Upper lobe of left lung (tissue), 6 donors: ENCODE measurements at regions not wholly inside any gene's neighbourhood (a gene's known extent, or its start where the extent isn't known, plus 50 kb on each side); places are given as distances from the start of the nearest gene placed in this dataset.

ENCODE experiments used
- ATAC-seq, 2 donors: fragments of 200-7000 bp; cut with Tn5 transposase; one replicate each; pipeline ENCODE4 v1.9.1; 2022; ENCODE audit warnings: mild to moderate bottlenecking in 2 of 2, moderate library complexity in 2 of 2; ENCODE audit not compliant: low FRiP score in 2 of 2
- DNase-seq, 2 donors: peaks; one replicate each; pipeline ENCODE4 v3.0.0-alpha.2; 2019 to 2020
- H3K27ac ChIP-seq, 4 donors: fragments of 200-600 bp; sonication (generic); one replicate each; pipeline ENCODE4 v1.5.1; 2016 to 2019
- H3K27me3 ChIP-seq, 4 donors: fragments of 200-600 bp; sonication (generic); one replicate each; pipeline ENCODE4 v1.5.1; 2017 to 2019
- H3K36me3 ChIP-seq, 4 donors: fragments of 200-600 bp; sonication (generic); one replicate each; pipeline ENCODE4 v1.5.1; 2016 to 2019
- H3K4me1 ChIP-seq, 4 donors: fragments of 200-600 bp; sonication (generic); one replicate each; pipeline ENCODE4 v1.5.1; 2018 to 2019
- H3K4me3 ChIP-seq, 4 donors: fragments of 200-600 bp; sonication (generic); one replicate each; pipeline ENCODE4 v1.5.1; 2017 to 2019; ENCODE audit warnings: mild to moderate bottlenecking in 2 of 4, moderate library complexity in 1 of 4
- H3K9me3 ChIP-seq, 4 donors: fragments of 200-600 bp; sonication (generic); one replicate each; pipeline ENCODE4 v1.5.1; 2018 to 2019
- CTCF ChIP-seq, 6 experiments: fragments of 450-650 bp in 4 of 6; fragments of 200-600 bp in 2 of 6; sonication (generic) in 2 of 6; IDR thresholded peaks; one replicate each; pipeline ENCODE4 v1.5.1; 2016 to 2019; ENCODE audit warnings: antibody characterized with exemption in 6 of 6
- EP300 ChIP-seq, 4 donors: sonication (generic); formaldehyde crosslinking; IDR thresholded peaks; one replicate each; pipeline ENCODE4 v1.5.1; 2017; ENCODE audit warnings: antibody characterized with exemption in 4 of 4, control low read depth in 2 of 4
- POLR2A ChIP-seq, 4 donors: fragments of 450-650 bp; IDR thresholded peaks; one replicate each; pipeline ENCODE4 v1.5.1; 2016 to 2017; ENCODE audit warnings: antibody characterized with exemption in 4 of 4, mild to moderate bottlenecking in 2 of 4
- POLR2AphosphoS5 ChIP-seq, 2 donors: sonication (generic); formaldehyde crosslinking; IDR thresholded peaks; one replicate each; pipeline ENCODE4 v1.5.1; 2017; ENCODE audit warnings: antibody characterized with exemption in 2 of 2
- WGBS, 2 donors: methylation state at CpG; one replicate each; pipeline ENCODE4 v1.1.5; 2017 to 2018; 5-methylcytosine and 5-hydroxymethylcytosine counted together
- donor health status: DM: no; HTN: no; CAD: no; lungs with moderate emphysema.
- donor health status: DM: no; HTN: yes; CAD: no; lungs with severe emphysema.

- Histone ChIP-seq H3K36me3 (no peaks in the 10 kb centered on the region), H3K4me3 (no peak overlapping the region), H3K4me1 (no peaks in the 10 kb centered on the region), H3K9me3 (no peaks in the 10 kb centered on the region), H3K27ac (no peak overlapping the region), H3K27me3 (no peaks in the 10 kb centered on the region)
- ATAC-seq (peak in 1 of 2 donors; percentile 29), DNase-seq (no peak)
- no peak for TF ChIP-seq EP300 (IDR thresholded peaks at IDR 0.05)
- TF ChIP-seq POLR2A (IDR thresholded peaks at IDR 0.05), result no peak
- no peak for TF ChIP-seq CTCF (IDR thresholded peaks at IDR 0.05)
- TF ChIP-seq POLR2AphosphoS5 (IDR thresholded peaks at IDR 0.05), result no peak
- 94% methylated on average over 4 to 7 of the region's 7 CpGs for WGBS, 2 donors
Observed at GRCh38 chr5:97488126-97488668, 305.1 kb upstream of the RIOK2 start.

GRCh38 chr5:97489010-97489840 lies 306.2 kb upstream of the RIOK2 start:
- 72 to 100% methylated on average over 2 to 8 of the region's 8 CpGs for WGBS, 2 donors
- Histone ChIP-seq H3K27me3 (no peaks in the 10 kb centered on the region), H3K36me3 (no peaks in the 10 kb centered on the region), H3K9me3 (no peaks in the 10 kb centered on the region), H3K4me3 (no peak overlapping the region), H3K27ac (no peak overlapping the region), H3K4me1 (no peaks in the 10 kb centered on the region)
- DNase-seq (no peak), ATAC-seq (peak in 1 of 2 donors; percentile 12)
- TF ChIP-seq POLR2A (IDR thresholded peaks at IDR 0.05) (no peak), EP300 (IDR thresholded peaks at IDR 0.05) (no peak), POLR2AphosphoS5 (IDR thresholded peaks at IDR 0.05) (no peak), CTCF (IDR thresholded peaks at IDR 0.05) (no peak)

DNA sequence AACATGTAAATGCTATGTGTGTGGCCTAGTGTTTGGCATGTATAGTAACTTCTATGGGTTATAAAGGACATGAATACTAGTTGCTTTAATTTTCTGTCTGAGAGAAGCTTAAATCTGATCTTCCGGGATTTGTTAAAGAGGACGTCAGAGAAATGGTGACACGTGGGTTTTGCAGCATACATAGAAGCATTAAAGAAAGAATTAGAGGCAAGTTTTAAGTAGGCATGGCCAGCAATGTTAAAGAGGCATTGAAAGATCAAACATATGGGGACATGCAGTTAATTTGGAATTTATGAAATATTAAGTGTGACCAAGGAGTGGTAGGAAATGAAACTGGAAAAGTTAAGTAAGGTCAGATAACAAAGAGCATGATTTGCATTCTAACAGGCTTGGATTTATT lies 311.4 kb upstream of the RIOK2 start:
- DNase-seq (no peak), ATAC-seq (no peak)
- Histone ChIP-seq H3K9me3 (no peaks in the 10 kb centered on the region), H3K4me1 (no peaks in the 10 kb centered on the region), H3K4me3 (no peak overlapping the region), H3K27me3 (no peaks in the 10 kb centered on the region), H3K36me3 (no peaks in the 10 kb centered on the region), H3K27ac (no peak overlapping the region)
- TF ChIP-seq EP300 (IDR thresholded peaks at IDR 0.05) (no peak), POLR2AphosphoS5 (IDR thresholded peaks at IDR 0.05) (no peak), CTCF (IDR thresholded peaks at IDR 0.05) (no peak), POLR2A (IDR thresholded peaks at IDR 0.05) (no peak)
- WGBS, 2 donors, result 60 to 67% methylated on average over 3 of the region's 3 CpGs

- Histone ChIP-seq H3K27ac (no peak overlapping the region), H3K27me3 (no peaks in the 10 kb centered on the region), H3K4me3 (no peak overlapping the region), H3K9me3 (no peaks in the 10 kb centered on the region), H3K4me1 (no peaks in the 10 kb centered on the region), H3K36me3 (no peaks in the 10 kb centered on the region)
- no peak for ATAC-seq
- no peak for DNase-seq
- TF ChIP-seq CTCF (IDR thresholded peaks at IDR 0.05) (no peak), POLR2A (IDR thresholded peaks at IDR 0.05) (no peak), EP300 (IDR thresholded peaks at IDR 0.05) (no peak), POLR2AphosphoS5 (IDR thresholded peaks at IDR 0.05) (no peak)
Observed at GRCh38 chr5:97495301-97495700, 312.3 kb upstream of the RIOK2 start.

DNA sequence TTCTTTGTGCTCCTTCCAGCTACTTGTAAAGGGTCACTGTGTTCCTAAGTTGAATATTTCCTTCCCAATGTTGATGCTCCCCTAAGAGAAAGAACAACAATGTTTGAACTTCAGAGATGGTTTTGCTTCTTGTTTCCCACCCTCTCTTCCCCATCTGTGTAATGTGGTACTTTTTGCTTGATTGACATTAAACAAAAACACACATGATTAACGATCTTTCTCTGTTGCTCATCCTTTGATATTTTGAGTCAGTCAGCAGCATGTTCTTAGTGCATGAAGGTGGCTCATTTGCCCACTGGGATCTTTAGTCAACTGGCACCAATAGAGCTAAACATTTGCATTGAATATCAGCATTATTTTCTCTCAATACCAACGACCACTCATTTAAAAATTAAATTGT lies 313.0 kb upstream of the RIOK2 start:
- Histone ChIP-seq H3K36me3 (no peaks in the 10 kb centered on the region), H3K27me3 (no peaks in the 10 kb centered on the region), H3K4me3 (no peak overlapping the region), H3K9me3 (no peaks in the 10 kb centered on the region), H3K4me1 (no peaks in the 10 kb centered on the region), H3K27ac (no peak overlapping the region)
- ATAC-seq (no peak), DNase-seq (no peak)
- 58 to 66% methylated on average over 2 of the region's 2 CpGs for WGBS, 2 donors
- TF ChIP-seq POLR2AphosphoS5 (IDR thresholded peaks at IDR 0.05) (no peak), POLR2A (IDR thresholded peaks at IDR 0.05) (no peak), EP300 (IDR thresholded peaks at IDR 0.05) (no peak), CTCF (IDR thresholded peaks at IDR 0.05) (no peak)
